ENCODE measurements at regions not wholly inside any gene's neighbourhood (a gene's known extent, or its start where the extent isn't known, plus 50 kb on each side); places are given as distances from the start of the nearest gene placed in this dataset.

DNA sequence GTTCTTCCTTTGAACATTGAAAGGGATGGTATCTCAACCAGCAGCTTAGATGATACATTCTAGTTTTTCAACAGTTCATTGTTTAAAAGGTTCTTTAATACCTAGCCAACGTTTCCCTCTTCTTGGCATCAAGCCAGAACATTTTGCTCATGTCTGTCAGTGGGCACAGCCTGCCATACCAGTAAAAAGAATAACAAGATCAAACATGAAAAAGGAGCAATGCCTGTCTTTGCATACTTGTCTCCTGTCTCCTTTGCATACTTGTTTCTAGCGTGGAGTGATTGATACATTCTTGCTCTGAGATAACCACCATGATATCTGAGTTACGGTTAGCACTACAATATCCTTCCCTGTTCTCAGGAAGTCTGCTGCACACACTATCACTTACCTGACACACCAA, 248.6 kb upstream of the DAPK1 start:
- TF ChIP-seq, protein P1, sequence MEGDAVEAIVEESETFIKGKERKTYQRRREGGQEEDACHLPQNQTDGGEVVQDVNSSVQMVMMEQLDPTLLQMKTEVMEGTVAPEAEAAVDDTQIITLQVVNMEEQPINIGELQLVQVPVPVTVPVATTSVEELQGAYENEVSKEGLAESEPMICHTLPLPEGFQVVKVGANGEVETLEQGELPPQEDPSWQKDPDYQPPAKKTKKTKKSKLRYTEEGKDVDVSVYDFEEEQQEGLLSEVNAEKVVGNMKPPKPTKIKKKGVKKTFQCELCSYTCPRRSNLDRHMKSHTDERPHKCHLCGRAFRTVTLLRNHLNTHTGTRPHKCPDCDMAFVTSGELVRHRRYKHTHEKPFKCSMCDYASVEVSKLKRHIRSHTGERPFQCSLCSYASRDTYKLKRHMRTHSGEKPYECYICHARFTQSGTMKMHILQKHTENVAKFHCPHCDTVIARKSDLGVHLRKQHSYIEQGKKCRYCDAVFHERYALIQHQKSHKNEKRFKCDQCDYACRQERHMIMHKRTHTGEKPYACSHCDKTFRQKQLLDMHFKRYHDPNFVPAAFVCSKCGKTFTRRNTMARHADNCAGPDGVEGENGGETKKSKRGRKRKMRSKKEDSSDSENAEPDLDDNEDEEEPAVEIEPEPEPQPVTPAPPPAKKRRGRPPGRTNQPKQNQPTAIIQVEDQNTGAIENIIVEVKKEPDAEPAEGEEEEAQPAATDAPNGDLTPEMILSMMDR (conservative IDR thresholded peaks at IDR 0.05): no peak
- TF ChIP-seq EZH2 (IDR thresholded peaks at IDR 0.05; ENCODE audit: low read depth): no peak
